GF-D8 (cell line): ENCODE measurements at regions not wholly inside any gene's neighbourhood (a gene's known extent, or its start where the extent isn't known, plus 50 kb on each side); places are given as distances from the start of the nearest gene placed in this dataset.

ENCODE experiments used
- DNase-seq: peaks from one replicate; lab custom pipeline; 2025; lab: John Stamatoyannopoulos, UW

DNA sequence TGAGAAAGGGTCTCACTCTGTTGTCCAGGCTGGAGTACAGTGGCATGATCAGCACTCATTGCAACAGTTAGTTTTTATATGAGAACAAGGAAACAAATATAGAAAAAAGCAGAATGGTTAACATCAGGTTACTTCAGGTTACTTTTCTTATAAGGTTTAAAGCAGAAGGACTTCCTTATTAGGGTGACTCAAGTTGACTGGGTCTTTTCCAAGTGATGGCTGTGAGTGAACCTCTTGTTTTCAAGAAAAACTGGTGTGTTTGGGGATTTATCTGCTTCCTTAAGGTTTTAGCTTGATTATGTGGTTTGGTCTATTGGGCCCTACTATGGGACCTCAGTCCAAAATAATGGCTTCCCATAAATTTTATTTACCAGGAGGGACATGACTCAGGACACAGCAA, 99.2 kb downstream of the ARRDC3 start:
- no peak for DNase-seq

DNA sequence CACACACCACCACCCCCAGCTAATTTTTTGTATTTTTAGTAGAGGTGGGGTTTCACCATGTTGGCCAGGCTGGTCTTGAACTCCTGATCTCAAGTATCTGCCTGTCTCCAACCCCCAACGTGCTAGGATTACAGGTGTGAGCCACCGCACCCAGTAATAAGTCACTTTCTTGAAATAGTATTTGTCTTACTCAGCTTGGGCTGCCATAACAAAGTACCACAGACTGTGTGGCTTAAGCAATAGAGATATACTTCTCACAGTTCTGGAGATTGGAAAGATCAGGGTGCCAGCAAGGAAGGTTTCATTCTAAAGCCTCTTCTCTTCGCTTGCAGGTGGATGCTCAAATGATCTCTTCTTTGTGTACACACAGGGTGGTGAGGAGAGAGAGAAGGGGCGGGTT, 99.8 kb downstream of the ARRDC3 start:
- DNase-seq = no peak

DNA sequence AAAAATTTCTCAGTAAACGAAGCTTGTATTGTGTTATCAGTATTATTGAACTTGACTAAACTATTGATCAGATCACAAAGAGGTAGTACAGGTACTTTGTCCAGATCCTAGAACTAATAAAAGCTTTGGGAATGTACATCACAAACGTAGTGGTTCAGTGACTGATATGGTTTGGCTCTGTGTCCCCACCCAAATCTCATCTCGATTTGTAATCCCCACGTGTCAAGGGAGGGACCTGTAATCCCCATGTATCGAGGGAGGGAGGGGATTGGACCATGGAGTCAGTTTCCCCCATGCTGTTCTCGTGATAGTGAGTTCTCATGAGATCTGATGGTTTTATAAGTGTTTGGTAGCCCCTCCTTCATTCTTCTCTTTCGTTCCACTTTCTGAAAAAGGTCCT, 100.9 kb downstream of the ARRDC3 start:
- DNase-seq = no peak

GRCh38 chr5:91281401-91281800, 101.7 kb downstream of the ARRDC3 start:
- DNase-seq = no peak

- peak; percentile 4 for DNase-seq
Measured at GRCh38 chr5:91280362-91281269, 102.5 kb downstream of the ARRDC3 start.

DNA sequence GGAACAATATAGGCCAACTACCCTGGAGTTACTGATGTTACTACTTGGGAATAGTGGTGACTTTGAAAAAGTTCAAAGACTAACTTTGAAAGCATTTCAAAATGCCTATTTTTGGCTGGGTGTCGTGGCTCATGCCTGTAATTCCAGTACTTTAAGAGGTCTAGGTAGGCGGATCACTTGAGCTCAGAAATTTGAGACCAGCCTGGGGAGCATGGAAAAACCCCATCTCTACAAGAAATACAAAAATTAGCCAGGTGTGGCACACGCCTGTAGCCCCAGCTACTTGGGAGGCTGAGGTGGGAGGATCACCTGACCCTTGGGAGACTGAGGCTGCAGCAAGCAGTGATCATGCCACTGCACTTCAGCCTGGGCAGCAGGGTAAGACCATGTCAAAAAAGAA, 105.3 kb downstream of the ARRDC3 start:
- DNase-seq = no peak

DNA sequence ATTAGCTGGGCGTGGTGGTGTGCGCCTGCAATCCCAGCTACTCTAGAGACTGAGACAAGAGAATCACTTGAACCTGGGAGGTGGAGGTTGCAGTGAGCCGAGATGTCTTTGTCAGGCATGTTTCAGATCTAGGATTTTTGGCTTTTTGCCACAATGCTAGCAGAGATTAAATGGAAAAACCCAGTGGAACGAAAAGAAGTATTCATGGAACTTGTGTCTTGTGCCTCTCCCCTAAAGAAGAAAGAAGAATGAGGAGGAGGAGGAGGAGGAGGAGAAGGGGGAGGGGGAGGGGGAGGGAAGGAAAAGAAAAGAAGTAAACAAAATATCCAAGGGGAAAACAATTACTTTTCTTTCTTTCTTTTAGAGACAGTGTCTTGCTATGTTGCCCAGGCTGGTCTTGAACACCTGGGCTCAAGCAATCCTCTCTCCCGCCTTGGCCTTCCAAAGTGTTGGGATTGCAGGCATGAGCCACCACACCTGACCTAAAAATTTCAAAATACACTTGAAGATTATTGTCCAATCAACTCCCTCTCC, 106.0 kb downstream of the ARRDC3 start:
- no peak for DNase-seq

- DNase-seq = no peak
Measured at GRCh38 chr5:91272858-91273257, 110.3 kb downstream of the ARRDC3 start.

DNA sequence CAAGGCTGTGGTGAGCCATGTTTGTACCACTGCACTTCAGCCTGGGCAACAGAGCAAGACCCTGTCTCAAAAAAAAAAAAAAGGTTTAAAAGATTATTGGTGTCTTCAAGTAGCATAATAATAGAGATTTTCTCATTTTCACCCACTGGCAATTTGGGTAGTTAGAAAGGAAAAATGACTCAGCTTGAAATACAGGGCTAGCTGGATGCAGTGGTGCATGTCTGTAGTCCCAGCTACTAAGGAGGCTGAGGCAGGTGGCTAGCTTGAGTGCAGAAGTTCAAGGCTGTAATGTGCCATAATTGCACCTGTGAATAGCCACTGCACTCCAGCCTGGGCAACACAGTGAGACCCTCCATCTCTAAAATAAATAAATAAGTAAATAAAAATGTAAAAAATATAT, 111.1 kb downstream of the ARRDC3 start:
- no peak for DNase-seq

- DNase-seq = no peak
Measured at GRCh38 chr5:91269198-91269597, 113.9 kb downstream of the ARRDC3 start.

DNA sequence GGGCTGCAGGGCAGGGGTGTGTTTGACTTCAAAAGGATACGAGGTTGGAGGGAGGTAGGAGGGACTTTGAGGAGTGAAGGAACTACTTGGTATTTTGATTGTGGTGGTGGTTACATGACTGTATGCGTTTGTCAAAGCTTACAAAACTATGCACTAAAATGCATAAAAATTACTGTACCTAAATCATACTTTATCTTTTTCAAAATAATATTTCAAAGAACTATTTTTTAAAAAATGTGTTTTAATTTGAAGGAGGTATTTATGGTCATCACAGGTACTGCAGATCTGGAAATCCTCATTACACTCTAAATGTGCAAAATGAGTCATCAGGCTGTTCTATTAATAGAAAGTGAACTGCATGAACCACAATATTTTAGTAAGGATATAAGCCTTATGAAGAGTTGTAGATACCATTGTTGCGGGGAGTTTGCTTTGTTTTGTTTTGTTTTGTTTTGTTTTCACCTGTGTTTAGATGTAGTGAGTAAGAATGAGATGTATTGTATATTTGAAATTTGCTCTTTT, 116.9 kb downstream of the ARRDC3 start:
- no peak for DNase-seq

- DNase-seq = no peak
Measured at GRCh38 chr5:91264311-91265051, 118.6 kb downstream of the ARRDC3 start.

GRCh38 chr5:91263898-91264297, 119.2 kb downstream of the ARRDC3 start:
- no peak for DNase-seq

DNA sequence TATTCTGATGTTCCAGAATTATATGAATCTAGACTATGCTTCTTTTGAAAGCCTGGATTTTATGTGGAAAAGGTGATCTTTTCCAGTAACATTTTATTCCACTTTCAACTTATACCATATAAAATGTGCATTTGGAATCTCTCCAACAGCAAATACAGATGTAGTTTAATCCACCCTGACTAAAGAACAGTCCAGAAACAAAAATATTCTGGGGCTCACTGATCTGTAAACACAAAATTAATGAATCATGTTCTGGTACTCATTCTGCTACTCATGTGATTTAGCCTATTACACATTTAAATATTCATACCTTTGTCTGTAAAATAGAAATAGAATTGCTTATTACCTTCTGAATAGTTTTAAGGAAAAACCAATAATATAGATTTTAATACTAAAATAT, 125.8 kb downstream of the ARRDC3 start:
- DNase-seq = no peak

GRCh38 chr5:91256142-91256524, 127.0 kb downstream of the ARRDC3 start:
- DNase-seq = no peak

DNA sequence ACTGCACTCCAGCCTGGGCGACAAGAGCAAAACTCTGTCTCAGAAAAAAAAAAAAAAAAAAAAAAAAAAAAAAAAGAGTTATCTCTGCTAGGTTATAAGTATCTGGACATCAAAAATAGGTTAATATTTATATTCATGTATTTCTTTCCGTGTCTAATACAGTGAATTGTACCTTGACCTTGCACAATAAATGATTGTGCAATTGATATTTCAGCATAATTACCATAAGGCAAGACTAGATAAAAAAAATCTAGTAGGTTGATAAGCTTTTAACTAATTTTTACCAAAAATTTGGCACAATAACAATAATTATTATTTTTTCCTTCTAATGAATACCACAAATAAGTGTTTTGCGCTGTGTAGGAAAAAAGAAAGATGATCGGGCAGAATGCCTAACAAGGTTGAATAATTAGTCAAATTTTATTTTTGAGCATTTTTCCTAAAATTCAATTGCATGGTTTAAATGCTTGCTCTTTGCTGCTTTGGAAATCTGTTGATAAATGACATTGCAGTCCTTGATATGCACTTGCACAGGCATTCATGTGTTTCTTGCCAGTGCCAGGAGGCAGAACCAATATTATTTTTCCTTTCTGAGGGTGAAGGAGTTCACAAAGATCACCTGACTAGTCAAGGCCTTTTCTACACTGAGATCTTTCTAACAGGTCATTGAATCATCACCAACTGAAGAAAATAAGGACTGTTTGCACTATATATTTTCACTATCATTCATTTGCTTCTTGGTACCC, 127.5 kb downstream of the ARRDC3 start:
- no peak for DNase-seq

- no peak for DNase-seq
Measured at GRCh38 chr5:91252916-91253315, 130.2 kb downstream of the ARRDC3 start.

- no peak for DNase-seq
Measured at GRCh38 chr5:91245871-91246270, 137.2 kb downstream of the ARRDC3 start.

GRCh38 chr5:91245074-91245452, 138.1 kb downstream of the ARRDC3 start:
- no peak for DNase-seq

DNA sequence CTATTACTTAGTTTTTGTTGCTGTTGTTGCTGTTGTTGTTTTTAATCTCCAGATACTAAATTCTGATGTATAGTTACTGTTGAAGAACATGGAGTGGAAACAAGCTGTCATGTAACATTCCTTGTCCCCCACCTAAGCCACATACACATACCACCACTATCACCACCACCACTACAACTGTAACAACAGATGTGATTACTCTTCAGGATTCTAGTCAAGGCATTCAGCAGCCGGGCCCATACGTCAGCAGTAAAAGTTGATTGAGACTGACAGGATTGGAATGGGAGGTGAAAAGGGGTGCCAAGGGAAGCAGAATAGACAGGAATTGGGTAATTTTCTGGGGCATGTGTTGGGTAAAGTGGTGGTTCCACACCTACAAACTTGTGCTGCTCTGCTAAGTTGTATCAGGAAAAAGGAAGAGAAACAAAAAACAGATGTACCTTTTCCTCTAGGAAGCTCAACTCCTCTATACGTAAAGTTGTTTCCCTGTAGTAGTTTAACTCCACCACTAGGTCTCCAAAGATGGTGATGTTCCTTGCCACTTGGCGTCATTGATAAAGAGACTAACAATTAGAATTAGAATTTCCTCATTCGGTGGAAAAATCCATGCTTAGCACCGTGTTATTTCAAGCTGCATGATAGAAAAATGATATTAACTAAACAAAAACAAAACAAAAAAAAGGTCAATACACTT, 138.6 kb downstream of the ARRDC3 start:
- DNase-seq = no peak

GRCh38 chr5:91243852-91244251, 139.3 kb downstream of the ARRDC3 start:
- no peak for DNase-seq

- DNase-seq = no peak
Measured at GRCh38 chr5:91243286-91243685, 139.8 kb downstream of the ARRDC3 start.
